Choroid plexus epithelial cell (primary cell): ENCODE measurements at regions not wholly inside any gene's neighbourhood (a gene's known extent, or its start where the extent isn't known, plus 50 kb on each side); places are given as distances from the start of the nearest gene placed in this dataset.

Experiments
- DNase-seq: peaks from one replicate; pipeline ENCODE4 v3.0.0-alpha.2; 2010; ENCODE audit warnings: low read depth
- H3K4me3 ChIP-seq: 2 replicates; pipeline ENCODE4 v1.5.1; 2011; ENCODE audit warnings: low read depth, mild to moderate bottlenecking, control low read depth, low read length, moderate library complexity
- CTCF ChIP-seq: conservative IDR thresholded peaks from 2 replicates; pipeline ENCODE4 v1.5.1; 2011; ENCODE audit warnings: low read depth, mild to moderate bottlenecking, control low read depth, inconsistent platforms, low read length, moderate library complexity

DNA sequence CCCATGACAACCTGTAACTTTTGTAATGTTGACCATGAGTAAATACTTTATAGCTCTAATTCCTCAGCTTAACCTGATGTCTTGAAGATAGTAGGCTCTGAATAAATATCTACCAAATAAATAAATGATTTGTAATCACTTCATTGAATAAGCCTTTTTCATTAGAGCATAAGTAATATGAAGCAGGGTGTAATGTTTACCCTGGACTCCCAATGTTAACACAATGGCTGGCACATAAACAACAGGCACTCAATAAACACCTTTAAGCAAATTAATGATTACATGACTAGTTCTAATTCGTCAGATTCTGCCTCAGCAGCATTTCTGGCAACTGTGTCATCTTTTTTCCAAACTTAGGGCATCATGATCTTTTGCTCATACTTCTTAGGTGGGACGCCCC, 396.3 kb downstream of the LIG4 start:
- H3K4me3 ChIP-seq: no peak overlapping the region
- DNase-seq: no peak
- no peak for TF ChIP-seq CTCF

GRCh38 chr13:107817647-107818287, 397.6 kb downstream of the LIG4 start:
- no peak for TF ChIP-seq CTCF
- no peak for DNase-seq
- no peak overlapping the region for H3K4me3 ChIP-seq

- no peak for DNase-seq
- no peak for TF ChIP-seq CTCF
- no peak overlapping the region for H3K4me3 ChIP-seq
Observed at GRCh38 chr13:107812014-107812412, 403.3 kb downstream of the LIG4 start.

GRCh38 chr13:107811233-107812013, 403.9 kb downstream of the LIG4 start:
- TF ChIP-seq CTCF: no peak
- DNase-seq: no peak
- H3K4me3 ChIP-seq: no peak overlapping the region

DNA sequence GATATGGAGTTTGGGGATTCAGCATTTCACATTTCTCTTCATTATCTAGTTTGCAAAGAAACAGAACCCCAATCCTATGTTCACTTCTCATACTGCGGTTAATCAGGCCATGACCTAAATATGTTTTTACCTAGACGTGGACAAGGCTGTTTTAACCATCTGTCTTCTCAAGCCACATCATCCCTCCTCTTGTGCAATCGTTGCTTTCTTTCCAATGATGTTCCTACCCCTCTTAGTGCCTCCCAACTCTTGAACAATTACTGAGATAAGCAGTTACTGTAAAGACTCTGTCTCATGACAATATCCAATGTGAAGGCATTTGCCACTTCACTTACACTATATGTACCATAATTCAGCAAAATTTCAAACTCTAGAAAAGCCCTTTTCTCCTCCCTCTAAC, 406.2 kb downstream of the LIG4 start:
- no peak for TF ChIP-seq CTCF
- peak; percentile 33 for DNase-seq
- no peak overlapping the region for H3K4me3 ChIP-seq

DNA sequence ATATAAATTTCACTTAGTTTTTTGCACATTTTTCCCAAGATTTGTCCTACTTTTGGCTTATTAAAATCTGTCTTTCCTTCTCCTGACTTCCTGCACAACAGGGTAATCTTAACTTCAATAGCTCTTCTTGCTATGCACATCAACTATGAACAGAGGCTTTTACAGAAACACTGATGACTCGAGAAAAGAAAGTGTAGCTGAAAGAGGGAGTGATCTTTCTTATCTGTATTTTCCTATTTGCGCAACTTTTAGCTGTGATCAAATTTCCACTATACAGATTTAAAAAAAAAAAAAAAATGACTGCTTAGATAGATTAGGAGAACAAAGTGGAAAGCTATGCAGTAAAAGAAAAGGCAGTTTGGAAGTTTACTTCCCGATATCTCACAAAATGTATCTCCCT, 406.9 kb downstream of the LIG4 start:
- DNase-seq: peak; percentile 60
- no peak for TF ChIP-seq CTCF
- no peak overlapping the region for H3K4me3 ChIP-seq
